MG63 (cell line): ENCODE measurements at regions not wholly inside any gene's neighbourhood (a gene's known extent, or its start where the extent isn't known, plus 50 kb on each side); places are given as distances from the start of the nearest gene placed in this dataset.

ENCODE experiments used
- DNase-seq: peaks from one replicate; pipeline ENCODE4 v3.0.0-alpha.2; 2020
- H3K27me3 ChIP-seq: fragments of 250-450 bp; sonication (Bioruptor Pico); 2 replicates; pipeline ENCODE4 v1.5.1; 2020; ENCODE audit warnings: mild to moderate bottlenecking, moderate library complexity
- H3K36me3 ChIP-seq: fragments of 250-450 bp; sonication (Bioruptor Pico); 2 replicates; pipeline ENCODE4 v1.5.1; 2020; ENCODE audit warnings: mild to moderate bottlenecking, moderate library complexity
- H3K4me3 ChIP-seq: fragments of 250-450 bp; sonication (Bioruptor Pico); 2 replicates; pipeline ENCODE4 v1.5.1; 2020; ENCODE audit warnings: mild to moderate bottlenecking, moderate library complexity
- H3K9me3 ChIP-seq: fragments of 250-450 bp; sonication (Bioruptor Pico); 2 replicates; pipeline ENCODE4 v1.5.1; 2020; ENCODE audit warnings: mild to moderate bottlenecking, moderate library complexity

GRCh38 chr21:27671207-27671606 is 704.3 kb upstream of the ADAMTS5 start:
- Histone ChIP-seq H3K9me3 (no peaks in the 10 kb centered on the region; the same call in none of the 2 replicates), H3K27me3 (no peaks in the 10 kb centered on the region), H3K36me3 (no peaks in the 10 kb centered on the region), H3K4me3 (no peak overlapping the region)
- DNase-seq, result no peak

DNA sequence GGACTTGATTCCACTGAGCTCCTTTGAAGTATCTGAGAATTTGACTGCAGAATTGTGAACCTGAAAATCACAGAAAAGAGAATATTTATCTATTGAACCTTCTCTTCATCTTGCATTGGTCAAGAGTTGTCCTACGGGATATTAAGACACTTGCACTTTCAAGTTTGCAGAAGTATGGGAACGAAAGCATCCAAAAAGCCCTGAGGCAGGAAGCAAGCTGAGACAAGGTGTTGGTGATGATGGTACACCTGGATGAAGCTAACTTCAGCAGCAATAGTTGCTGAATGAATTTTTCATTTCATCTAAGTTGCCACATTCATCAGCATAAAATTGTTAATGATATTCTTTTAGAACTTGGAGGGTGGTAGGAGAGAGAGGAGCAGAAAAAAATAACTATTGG is 686.6 kb upstream of the ADAMTS5 start:
- no peak overlapping the region for H3K4me3 ChIP-seq
- DNase-seq, result no peak

DNA sequence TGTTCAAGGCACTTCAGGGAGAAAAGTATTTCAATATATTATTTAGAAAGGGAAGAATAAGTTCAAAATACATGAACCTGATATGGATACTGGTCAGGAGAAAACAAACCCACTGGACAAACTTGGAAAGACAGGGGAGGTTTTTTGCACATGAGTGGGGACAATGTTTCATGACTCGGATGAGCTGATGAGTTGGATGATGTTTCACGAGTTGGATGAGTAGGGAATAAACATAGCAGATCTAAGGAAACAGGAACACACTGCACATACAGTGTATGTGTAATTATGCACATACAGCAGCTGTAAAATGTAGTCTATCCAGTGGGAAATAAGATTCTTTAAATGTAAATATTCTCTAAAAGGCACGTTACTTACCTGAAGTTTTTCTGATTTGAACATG is 682.9 kb upstream of the ADAMTS5 start:
- Histone ChIP-seq H3K36me3 (no peaks in the 10 kb centered on the region), H3K9me3 (no peaks in the 10 kb centered on the region), H3K27me3 (no peaks in the 10 kb centered on the region), H3K4me3 (no peak overlapping the region)
- DNase-seq, result no peak

More for the DNA sequence above, 686.6 kb upstream of the ADAMTS5 start:
- Histone ChIP-seq H3K27me3 (no peaks in the 10 kb centered on the region), H3K36me3 (no peaks in the 10 kb centered on the region), H3K9me3 (no peaks in the 10 kb centered on the region)

DNA sequence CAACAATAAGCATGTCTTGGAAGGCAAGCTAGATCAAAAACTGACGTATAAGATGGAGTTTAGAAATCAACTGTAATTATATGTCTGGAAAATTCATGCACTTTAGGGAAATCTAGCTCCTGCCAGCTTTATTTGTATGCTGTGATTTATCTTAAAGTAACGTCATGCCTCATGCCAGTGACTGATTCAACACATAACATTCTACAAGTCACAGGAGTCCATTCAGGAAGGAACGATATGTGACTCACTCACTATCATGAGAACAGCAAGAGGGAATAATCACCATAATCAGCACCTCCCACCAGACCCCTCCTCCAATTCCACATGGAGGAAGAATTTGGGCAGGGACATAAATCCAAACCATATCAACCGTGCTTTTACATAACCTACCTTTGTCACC is 682.4 kb upstream of the ADAMTS5 start:
- no peaks in the 10 kb centered on the region for H3K9me3 ChIP-seq
- H3K36me3 ChIP-seq, result no peaks in the 10 kb centered on the region
- H3K4me3 ChIP-seq, result no peak overlapping the region
- H3K27me3 ChIP-seq, result no peaks in the 10 kb centered on the region
- DNase-seq, result no peak

DNA sequence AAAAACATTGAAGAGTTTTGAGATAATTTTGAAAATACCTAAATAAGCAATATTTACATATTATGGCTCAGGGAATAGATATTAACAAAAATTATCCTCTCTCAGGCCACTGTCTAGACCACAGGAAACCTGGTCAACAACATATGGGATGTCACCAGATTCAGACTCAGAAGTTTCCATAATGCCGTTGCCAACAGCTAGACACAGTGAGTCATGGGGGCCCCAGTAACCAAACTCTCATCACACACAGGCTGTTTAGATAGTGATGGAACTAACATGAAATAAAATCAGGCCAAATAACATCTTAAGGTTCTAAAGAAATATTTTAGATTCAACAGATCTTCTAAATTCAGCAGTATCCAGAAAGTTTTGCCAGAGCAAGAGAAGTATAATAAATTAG is 681.7 kb upstream of the ADAMTS5 start:
- Histone ChIP-seq H3K9me3 (no peaks in the 10 kb centered on the region), H3K4me3 (no peak overlapping the region), H3K36me3 (no peaks in the 10 kb centered on the region), H3K27me3 (no peaks in the 10 kb centered on the region)
- peak; percentile 52 for DNase-seq

GRCh38 chr21:27647921-27648320 is 681.0 kb upstream of the ADAMTS5 start:
- Histone ChIP-seq H3K36me3 (no peaks in the 10 kb centered on the region), H3K4me3 (no peak overlapping the region), H3K9me3 (no peaks in the 10 kb centered on the region), H3K27me3 (no peaks in the 10 kb centered on the region)
- no peak for DNase-seq

GRCh38 chr21:27647401-27647800 is 680.5 kb upstream of the ADAMTS5 start:
- no peak for DNase-seq
- no peaks in the 10 kb centered on the region for H3K36me3 ChIP-seq
- no peak overlapping the region for H3K4me3 ChIP-seq
- H3K27me3 ChIP-seq, result no peaks in the 10 kb centered on the region
- H3K9me3 ChIP-seq, result no peaks in the 10 kb centered on the region

- H3K9me3 ChIP-seq, result no peaks in the 10 kb centered on the region
- no peak overlapping the region for H3K4me3 ChIP-seq
- H3K36me3 ChIP-seq, result no peaks in the 10 kb centered on the region
- no peaks in the 10 kb centered on the region for H3K27me3 ChIP-seq
- DNase-seq, result no peak
Observed at GRCh38 chr21:27646691-27647090, 679.8 kb upstream of the ADAMTS5 start.

DNA sequence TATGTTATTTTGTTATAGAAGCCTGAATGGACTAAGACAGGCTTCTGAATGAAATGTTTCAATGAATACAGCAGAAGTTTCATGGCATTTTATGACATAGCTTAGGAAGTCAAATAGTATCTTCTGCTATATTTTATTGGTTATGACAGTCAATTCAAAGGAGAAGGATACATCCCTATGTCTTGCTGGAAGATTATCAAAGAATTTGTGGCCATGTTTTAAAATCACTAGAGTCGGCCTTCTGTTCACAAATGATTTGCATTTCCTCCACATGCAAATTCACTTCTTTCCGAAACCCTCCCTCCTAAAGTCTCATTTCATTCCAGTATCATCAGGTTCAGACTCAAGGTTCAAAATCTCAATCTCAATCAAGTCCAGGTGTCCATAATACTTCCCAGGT is 679.2 kb upstream of the ADAMTS5 start:
- Histone ChIP-seq H3K9me3 (no peaks in the 10 kb centered on the region; the same call in 1 of the 2 replicates), H3K27me3 (no peaks in the 10 kb centered on the region), H3K4me3 (no peak overlapping the region), H3K36me3 (no peaks in the 10 kb centered on the region)
- no peak for DNase-seq

DNA sequence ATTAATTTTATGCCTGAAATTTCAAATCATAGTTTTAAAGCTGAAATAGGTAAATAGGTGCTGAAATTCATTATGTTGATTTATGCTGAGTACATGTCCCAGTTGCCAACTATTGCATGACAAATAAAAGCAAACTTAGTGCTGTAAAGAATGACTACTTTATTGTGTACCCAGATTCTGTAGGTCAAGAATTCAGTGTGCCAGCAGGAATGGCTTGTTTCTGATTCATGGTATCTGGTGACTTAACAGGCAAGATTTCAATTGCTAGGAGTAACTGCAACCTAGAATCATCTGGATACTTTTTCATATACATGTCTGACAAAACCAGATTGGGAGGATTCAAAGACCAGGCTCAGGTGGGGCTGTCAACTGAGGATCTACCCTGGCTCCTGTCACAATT is 678.4 kb upstream of the ADAMTS5 start:
- no peaks in the 10 kb centered on the region; the same call in 1 of the 2 replicates for H3K9me3 ChIP-seq
- no peak for DNase-seq
- no peak overlapping the region for H3K4me3 ChIP-seq
- no peaks in the 10 kb centered on the region for H3K27me3 ChIP-seq
- H3K36me3 ChIP-seq, result no peaks in the 10 kb centered on the region

DNA sequence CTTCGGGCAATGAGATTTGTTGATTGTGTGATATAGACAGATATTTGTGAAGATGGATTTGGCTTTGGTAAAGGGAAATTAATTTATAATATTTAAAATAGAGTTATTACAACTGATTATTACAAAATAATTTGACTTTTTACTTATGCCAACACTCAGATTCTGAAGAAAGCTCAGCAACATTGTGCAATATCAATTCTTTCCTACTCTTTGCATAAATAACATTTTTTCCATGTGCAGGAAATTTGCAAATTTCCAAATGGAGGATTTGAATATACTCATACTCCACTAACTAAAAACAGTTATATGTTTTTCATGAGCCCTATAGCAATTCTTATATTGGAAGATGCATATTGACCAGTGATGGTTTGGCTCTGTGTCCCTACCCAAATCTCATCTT is 676.4 kb upstream of the ADAMTS5 start:
- Histone ChIP-seq H3K4me3 (no peak overlapping the region), H3K27me3 (no peaks in the 10 kb centered on the region), H3K36me3 (no peaks in the 10 kb centered on the region), H3K9me3 (no peaks in the 10 kb centered on the region; the same call in 1 of the 2 replicates)
- no peak for DNase-seq

GRCh38 chr21:27639286-27639685 is 672.4 kb upstream of the ADAMTS5 start:
- H3K36me3 ChIP-seq, result no peaks in the 10 kb centered on the region
- H3K9me3 ChIP-seq, result peaks cover 2% of the 10 kb centered on the region
- DNase-seq, result no peak
- H3K4me3 ChIP-seq, result no peak overlapping the region
- H3K27me3 ChIP-seq, result no peaks in the 10 kb centered on the region

DNA sequence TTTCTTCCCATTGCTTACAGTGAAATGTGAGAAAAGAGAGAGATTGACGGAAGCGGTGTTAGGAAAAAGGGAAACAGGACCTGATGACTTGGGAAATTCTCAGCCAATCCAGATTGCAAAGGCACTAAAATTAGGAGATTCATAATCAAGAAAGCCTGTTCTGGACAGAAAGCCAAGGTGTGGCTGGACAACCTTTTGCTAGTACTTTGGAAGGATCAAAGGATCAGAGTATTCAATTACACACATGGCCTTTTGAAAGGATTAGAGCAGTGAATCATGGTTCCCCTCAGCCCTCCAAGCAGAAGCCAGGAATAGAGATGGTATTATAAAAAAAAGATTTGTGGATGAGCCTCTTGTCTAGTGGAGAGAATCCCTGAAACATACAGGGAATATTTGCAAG is 669.8 kb upstream of the ADAMTS5 start:
- no peak overlapping the region for H3K4me3 ChIP-seq
- no peaks in the 10 kb centered on the region for H3K27me3 ChIP-seq
- DNase-seq, result peak; percentile 4
- no peaks in the 10 kb centered on the region for H3K36me3 ChIP-seq
- peaks cover 4% of the 10 kb centered on the region for H3K9me3 ChIP-seq

- H3K9me3 ChIP-seq, result peaks cover 4% of the 10 kb centered on the region
- DNase-seq, result no peak
- H3K27me3 ChIP-seq, result no peaks in the 10 kb centered on the region
- no peak overlapping the region for H3K4me3 ChIP-seq
- no peaks in the 10 kb centered on the region for H3K36me3 ChIP-seq
Observed at GRCh38 chr21:27633631-27634030, 666.7 kb upstream of the ADAMTS5 start.

DNA sequence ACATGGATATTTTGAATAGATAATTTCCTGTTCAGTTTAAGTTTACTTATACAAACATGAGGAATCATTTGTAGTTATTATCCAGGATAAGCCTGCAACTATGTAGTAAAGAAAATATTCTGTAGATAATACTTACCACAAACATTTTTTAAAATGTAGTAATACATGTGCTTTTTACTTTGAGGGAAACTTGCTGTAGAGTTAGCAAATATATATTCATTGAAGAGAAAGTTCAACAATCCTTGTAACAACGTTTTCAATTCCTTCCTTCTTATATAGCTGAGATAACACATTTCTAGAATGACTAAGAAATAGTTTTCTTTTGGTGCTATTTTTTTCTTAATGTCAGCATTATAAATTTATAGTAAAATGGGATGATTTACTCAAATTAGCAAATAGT is 664.6 kb upstream of the ADAMTS5 start:
- no peak for DNase-seq
- H3K4me3 ChIP-seq, result no peak overlapping the region
- H3K36me3 ChIP-seq, result no peaks in the 10 kb centered on the region
- no peaks in the 10 kb centered on the region for H3K27me3 ChIP-seq
- 0 out of 2 replicates have a peak, but pooled peaks cover 4% of the 10 kb centered on the region for H3K9me3 ChIP-seq

GRCh38 chr21:27622631-27623030 is 655.7 kb upstream of the ADAMTS5 start:
- no peaks in the 10 kb centered on the region for H3K27me3 ChIP-seq
- H3K4me3 ChIP-seq, result no peak overlapping the region
- H3K36me3 ChIP-seq, result no peaks in the 10 kb centered on the region
- DNase-seq, result no peak
- H3K9me3 ChIP-seq, result peaks cover 3% of the 10 kb centered on the region; the same call in 1 of the 2 replicates

- no peaks in the 10 kb centered on the region for H3K27me3 ChIP-seq
- no peak overlapping the region for H3K4me3 ChIP-seq
- DNase-seq, result no peak
- peaks cover 2% of the 10 kb centered on the region; the same call in 1 of the 2 replicates for H3K9me3 ChIP-seq
- no peaks in the 10 kb centered on the region for H3K36me3 ChIP-seq
Observed at GRCh38 chr21:27614231-27614630, 647.3 kb upstream of the ADAMTS5 start.

- 0 out of 2 replicates have a peak, but pooled peaks cover 2% of the 10 kb centered on the region for H3K9me3 ChIP-seq
- no peaks in the 10 kb centered on the region; the same call in 1 of the 2 replicates for H3K36me3 ChIP-seq
- no peak overlapping the region for H3K4me3 ChIP-seq
- H3K27me3 ChIP-seq, result no peaks in the 10 kb centered on the region
- no peak for DNase-seq
Observed at GRCh38 chr21:27606422-27606821, 639.5 kb upstream of the ADAMTS5 start.

DNA sequence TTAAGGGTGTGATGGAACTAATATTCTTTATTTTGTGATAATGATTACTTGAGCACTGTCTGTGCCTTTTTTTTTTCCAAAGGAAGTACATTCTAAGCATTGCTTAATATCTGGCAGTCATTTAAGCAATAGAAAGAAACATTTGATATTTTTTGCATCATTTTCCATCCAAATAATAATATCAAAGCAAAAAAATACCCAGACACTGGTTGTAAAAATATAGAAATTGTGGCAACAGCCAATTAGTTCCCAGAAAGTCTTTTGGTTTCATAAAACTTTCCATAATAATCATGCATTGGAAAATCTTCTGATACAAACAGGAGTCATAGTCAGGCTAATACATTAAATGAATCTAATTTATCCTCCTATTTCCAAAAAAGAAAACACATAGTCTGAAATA is 629.3 kb upstream of the ADAMTS5 start:
- no peaks in the 10 kb centered on the region for H3K27me3 ChIP-seq
- no peaks in the 10 kb centered on the region for H3K36me3 ChIP-seq
- no peaks in the 10 kb centered on the region; the same call in none of the 2 replicates for H3K9me3 ChIP-seq
- DNase-seq, result no peak
- no peak overlapping the region for H3K4me3 ChIP-seq
